Epidermal melanocyte (primary cell): ENCODE measurements at regions not wholly inside any gene's neighbourhood (a gene's known extent, or its start where the extent isn't known, plus 50 kb on each side); places are given as distances from the start of the nearest gene placed in this dataset.

Experiments used
- DNase-seq: peaks from one replicate; pipeline ENCODE4 v3.0.0; 2011; ENCODE audit warnings: low spot score; ENCODE audit not compliant: insufficient read length

DNA sequence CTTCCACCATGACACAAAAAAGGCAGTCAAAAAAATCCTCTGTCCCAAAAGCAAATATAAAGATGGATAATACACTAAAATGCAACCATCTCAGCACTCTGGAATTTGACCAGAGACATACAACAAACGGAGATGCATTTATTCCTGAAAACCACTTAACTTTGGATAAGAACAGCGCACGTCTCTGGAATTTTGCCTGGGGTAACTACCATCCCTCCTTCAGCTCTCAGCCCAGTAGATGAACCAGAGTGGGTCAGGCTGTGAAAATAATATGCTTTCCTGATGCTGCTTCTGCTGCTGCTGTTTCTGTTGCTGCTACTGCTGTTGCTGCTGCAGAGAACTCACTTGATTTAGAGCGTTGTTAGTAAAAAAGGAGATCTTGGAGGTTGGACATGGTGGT lies 133.8 kb upstream of the ACVR2A start:
- no peak for DNase-seq

DNA sequence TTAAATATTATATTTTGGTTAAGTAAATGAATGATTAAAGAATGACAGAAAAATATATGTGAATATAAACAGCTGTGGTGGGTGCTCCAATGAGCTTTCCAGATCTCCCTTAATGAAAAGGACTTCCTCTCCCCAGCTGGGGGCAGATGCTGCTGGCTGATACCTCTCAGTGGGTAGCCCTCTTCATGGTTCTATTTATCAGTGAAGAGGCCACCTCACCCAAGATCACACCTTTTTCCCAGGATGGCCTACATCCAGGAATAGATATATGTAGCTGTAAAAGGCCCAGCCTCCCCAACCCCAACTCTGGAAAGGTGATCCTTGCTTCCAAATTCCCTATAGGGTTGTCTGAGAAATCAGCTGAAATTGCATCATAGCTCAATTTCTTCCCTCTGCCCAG lies 135.2 kb upstream of the ACVR2A start:
- DNase-seq = no peak

GRCh38 chr2:147703171-147703570 lies 141.7 kb upstream of the ACVR2A start:
- DNase-seq = no peak

GRCh38 chr2:147698166-147698565 lies 146.7 kb upstream of the ACVR2A start:
- DNase-seq = no peak

DNA sequence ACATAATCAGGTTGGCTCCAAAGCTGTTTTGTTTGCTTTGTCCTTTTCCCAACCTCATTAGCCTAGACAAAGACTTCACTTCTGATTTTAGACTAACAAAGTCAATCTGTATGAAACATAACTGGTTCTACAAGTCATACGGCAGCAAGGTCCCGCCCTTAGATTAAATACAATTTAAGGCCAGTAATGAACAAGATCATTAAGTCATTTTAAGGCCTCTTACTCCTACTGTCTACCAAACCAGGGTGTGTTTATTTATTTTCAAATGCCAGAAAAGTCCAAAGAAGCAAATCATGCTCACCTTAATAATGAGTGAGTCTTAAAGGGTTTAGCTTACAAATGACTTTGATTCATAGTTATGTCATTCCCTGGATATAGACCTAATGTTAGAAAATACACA lies 148.4 kb upstream of the ACVR2A start:
- DNase-seq = no peak

DNA sequence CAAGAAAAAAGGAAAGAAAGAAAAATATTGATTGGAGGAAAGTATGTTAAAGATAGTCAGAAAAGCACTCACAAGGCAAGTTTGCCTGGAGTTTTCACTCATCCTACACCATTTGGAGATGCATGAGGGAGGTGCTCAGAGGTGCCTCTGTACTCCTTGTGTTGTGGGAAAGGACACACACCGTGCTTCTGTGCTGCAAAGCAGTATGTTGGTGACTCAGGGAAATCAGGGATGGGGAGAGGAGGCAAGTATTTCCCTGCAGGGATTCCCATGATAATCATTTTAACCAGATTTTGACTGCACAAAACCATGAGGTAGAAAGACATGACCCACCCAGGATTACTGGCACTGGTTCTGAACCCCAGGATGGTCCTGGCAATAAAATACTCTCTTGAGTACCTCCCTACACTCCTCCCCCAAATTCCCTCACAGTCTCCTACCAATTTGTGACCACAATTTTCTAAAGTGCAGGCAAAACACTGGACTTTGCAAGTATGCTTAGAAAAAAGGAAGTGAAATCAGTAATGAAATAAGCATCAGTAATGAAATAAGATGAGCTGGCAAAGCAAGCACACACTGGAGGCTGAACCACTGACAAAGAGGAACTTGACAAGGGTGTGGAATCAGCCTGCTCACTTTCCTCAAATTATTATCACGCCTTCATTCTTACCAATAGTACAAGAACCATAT lies 155.5 kb upstream of the ACVR2A start:
- no peak for DNase-seq

- DNase-seq = no peak
Measured at GRCh38 chr2:147688242-147688641, 156.6 kb upstream of the ACVR2A start.

DNA sequence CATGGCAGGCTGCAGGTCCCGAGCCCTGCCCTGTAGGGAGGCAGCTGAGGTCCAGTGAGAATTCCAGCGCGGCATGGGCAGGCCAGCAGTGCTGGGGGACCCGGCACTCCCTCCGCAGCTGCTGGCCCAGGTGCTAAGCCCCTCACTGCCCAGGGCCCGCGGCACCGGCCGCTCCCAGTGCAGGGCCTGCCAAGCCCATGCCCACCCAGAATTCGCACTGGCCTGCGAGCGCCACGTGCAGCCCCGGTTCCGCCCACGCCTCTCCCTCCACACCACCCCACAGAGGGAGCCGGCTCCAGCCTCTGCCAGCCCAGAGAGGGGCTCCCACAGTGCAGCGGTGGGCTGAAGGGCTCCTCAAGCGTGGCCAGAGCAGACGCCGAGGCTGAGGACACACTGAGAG lies 158.5 kb upstream of the ACVR2A start:
- DNase-seq = no peak

- DNase-seq = no peak
Measured at GRCh38 chr2:147684903-147685302, 159.9 kb upstream of the ACVR2A start.

- DNase-seq = no peak
Measured at GRCh38 chr2:147683380-147683779, 161.4 kb upstream of the ACVR2A start.

DNA sequence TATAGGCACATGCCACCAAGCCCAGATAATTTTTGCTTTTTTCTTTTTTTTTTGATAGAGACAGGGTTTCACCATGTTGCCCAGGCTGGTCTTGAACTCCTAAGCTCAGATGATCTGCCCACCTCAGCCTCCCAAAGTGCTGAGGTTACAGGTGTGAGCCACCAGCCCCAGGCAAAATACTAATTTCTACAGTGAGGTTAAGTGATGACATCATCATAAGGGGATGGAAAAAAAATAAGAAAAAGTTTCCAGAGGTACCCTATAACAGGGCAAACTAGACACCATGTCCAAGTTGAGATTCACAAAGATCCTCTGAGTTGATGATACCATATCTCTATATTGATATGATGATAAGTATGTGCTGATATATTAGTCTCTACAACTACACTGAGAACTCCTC lies 163.7 kb upstream of the ACVR2A start:
- no peak for DNase-seq

DNA sequence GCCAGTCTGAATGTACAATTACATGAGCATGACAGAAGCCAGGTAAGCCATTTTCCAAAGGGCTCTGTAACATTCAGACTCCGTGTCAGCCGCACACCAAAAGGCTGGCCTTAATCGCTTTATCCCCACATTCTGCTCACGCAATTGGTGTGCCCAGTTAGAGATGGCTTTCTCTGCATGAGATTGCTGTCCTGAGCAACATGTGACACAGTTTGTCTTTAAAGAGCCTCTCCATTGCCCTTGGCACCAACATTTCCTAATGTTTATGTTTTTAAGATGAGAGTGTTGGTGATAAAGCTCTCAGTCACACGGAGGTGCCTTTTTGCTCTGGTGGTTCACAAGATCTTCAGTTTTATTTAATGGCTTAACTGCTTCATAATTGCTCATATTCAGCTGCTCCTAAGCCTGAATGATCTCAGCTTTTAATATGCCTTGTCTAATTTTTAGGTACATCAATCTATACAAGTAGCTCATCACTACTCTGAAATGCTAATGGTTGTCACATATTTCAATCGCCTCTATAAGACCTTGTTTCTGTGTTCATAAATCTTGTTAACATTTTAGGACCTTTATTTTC lies 164.8 kb upstream of the ACVR2A start:
- DNase-seq = no peak

GRCh38 chr2:147679191-147679954 lies 165.5 kb upstream of the ACVR2A start:
- DNase-seq = no peak

- no peak for DNase-seq
Measured at GRCh38 chr2:147665105-147665504, 179.7 kb upstream of the ACVR2A start.

DNA sequence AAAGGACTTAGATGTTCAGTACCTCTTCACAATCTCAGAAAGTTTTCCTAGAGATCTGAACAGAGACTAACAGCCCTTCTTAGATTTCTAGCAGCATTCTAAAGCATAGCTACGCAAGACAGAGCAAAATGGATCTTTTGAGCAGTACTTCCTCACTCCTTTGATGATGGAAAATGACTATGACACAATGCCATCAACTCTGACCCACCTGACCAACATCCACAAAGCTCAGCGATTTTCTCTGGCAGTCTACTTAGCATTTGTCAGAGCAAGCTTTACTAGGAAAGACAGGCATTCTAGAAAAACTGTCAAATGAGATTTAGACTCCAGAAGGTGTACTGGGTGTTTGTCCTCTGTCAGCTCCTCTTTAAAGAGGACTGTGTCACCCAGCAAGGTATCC lies 180.9 kb upstream of the ACVR2A start:
- no peak for DNase-seq

DNA sequence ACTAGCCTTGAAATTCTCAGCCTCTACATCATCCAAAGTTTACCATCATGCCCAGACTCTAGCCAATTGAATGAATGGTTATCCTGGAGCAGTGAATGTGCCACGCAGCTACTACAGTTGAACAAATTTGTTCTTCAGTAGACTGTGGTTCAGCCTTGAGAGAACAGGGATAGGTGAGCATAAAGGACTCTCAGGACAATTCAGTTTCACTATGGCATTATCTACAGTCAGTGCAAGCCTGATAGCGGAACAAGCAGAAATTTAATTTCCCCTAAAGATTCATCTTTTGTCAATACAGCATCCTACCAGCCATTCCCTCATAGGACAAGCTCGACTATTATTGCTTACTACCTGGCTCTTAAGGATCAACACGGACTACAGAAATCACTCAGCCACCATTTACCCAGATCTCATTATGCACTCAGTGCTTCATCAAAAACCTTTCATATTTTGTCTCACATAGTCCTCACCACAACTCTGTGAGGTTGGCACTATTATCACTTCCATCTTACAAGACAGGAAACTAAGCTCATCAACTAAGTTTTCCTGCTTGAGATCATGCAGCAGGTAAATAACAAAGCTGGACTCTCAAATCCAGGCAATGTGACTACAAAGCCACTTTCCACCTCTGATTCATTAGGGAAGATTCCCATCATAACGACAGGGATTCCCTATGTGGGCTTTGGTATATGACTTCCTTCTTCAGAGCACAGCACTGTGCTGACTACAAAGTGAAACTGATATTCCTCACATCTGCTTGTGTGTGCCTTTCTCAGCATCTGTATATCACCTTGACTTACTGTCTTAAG lies 181.5 kb upstream of the ACVR2A start:
- DNase-seq = no peak

- no peak for DNase-seq
Measured at GRCh38 chr2:147662221-147662620, 182.6 kb upstream of the ACVR2A start.

GRCh38 chr2:147660680-147661079 lies 184.1 kb upstream of the ACVR2A start:
- no peak for DNase-seq

DNA sequence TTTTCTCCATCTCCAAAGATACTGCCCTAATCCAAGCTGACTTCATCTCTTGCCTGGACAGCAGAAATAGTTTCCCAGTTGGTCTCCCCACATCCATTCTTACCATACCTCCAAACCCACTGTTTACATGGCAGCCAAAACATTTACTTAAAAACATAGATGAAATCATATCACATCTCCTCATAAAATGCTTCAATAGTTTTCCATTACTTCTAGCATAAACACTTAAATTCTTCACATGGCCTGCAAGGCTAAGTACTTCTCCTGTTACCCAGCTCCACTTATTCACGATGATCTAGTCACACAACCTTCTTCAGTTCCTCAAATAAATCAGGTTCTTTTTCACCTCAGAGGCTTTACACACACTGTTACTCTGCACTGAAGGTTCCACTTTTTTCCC lies 185.8 kb upstream of the ACVR2A start:
- DNase-seq = no peak

DNA sequence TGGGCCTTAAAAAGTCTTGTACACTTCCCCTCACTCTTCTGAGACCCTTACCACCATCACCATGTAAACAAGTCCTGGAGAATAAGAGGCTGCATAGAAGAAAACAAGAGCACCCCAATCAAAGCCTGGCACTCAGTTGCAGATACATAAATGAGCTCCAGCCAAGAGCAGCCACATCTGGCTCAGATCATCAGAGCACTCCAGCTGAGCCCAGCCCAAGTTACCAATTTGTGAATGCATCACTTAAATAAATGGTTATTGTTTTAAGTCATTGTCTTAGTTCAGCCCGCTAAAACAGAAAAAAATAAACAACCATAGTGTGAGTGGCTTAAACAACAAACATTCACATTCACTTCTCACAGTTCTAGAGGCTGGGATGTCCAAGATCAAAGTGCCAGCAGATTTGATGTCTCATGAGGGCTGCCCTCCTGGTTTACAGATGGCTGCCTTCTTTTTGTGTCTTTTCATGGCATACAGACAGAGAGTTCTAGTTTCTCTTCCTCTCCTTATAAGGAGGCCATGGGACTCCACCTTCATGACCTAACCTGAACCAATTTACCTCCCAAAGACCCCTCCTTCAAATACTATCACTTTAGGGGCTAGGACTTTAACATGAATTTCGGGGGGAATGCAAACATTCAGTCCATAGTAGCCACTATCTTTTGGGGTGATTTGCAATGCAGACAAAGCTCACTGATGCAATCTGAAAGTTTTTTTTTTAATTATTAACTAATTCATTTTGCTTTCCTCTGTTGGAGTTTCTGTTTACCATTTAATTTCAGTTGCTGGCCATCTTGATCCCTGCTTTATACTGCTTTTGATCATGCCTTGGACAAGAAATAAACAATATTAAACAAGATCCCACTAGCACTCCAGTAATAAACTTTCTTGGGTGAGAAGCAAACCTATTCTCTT lies 187.5 kb upstream of the ACVR2A start:
- no peak for DNase-seq

DNA sequence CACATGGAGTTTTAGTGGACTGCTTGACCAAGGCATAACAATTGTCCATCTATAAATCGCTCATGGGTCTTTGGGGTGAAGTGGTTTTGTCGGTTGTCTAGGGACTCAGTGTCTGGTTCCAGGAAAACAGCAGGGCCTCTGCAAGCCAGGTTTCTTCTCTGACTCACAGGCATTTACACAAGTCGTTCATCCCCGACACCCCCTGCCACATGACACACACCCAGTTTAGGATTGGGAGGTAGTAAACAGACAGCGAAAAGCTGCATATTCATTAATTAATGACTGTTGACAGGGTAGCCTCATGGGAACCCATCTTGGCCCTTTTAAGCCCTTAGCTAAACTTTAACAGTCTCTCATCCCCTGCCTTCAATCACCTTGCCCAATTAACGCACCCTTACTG lies 194.8 kb upstream of the ACVR2A start:
- no peak for DNase-seq
